GM23338 (cell line): ENCODE measurements at regions not wholly inside any gene's neighbourhood (a gene's known extent, or its start where the extent isn't known, plus 50 kb on each side); places are given as distances from the start of the nearest gene placed in this dataset.

ENCODE experiments used
- ATAC-seq: fragments of 200-7000 bp; cut with Tn5 transposase; 3 replicates; pipeline ENCODE4 v1.9.1; 2020
- DNase-seq: peaks from one replicate; pipeline ENCODE4 v3.0.0-alpha.2; 2015; ENCODE audit warnings: low spot score
- H2AFZ ChIP-seq: fragments of 200-600 bp; sonication (generic); 2 replicates; pipeline ENCODE4 v1.8.0; 2016; ENCODE audit warnings: antibody characterized with exemption, mild to moderate bottlenecking, moderate library complexity
- H3F3A ChIP-seq: fragments of 200-600 bp; sonication (generic); replicated peaks from 2 replicates; pipeline ENCODE4 v1.8.0; 2017; ENCODE audit warnings: antibody characterized with exemption, mixed run types, low read depth
- H3K27ac ChIP-seq: fragments of 200-600 bp; sonication (generic); 2 replicates; pipeline ENCODE4 v1.6.1; 2016; ENCODE audit warnings: low read depth
- H3K27me3 ChIP-seq: fragments of 200-600 bp; sonication (generic); 2 replicates; pipeline ENCODE4 v1.8.0; 2016; ENCODE audit warnings: mild to moderate bottlenecking, mixed run types, moderate library complexity; ENCODE audit not compliant: insufficient read depth
- H3K36me3 ChIP-seq: fragments of 200-600 bp; sonication (generic); 2 replicates; pipeline ENCODE4 v1.8.0; 2016; ENCODE audit warnings: mild to moderate bottlenecking; ENCODE audit not compliant: insufficient read depth
- H3K4me1 ChIP-seq: fragments of 200-600 bp; sonication (generic); 2 replicates; pipeline ENCODE4 v1.8.0; 2016; ENCODE audit warnings: mild to moderate bottlenecking, moderate library complexity; ENCODE audit not compliant: insufficient read depth
- H3K4me2 ChIP-seq: fragments of 200-600 bp; sonication (generic); 2 replicates; pipeline ENCODE4 v1.7.1; 2017; ENCODE audit warnings: mixed run types
- H3K4me3 ChIP-seq: fragments of 200-600 bp; sonication (generic); 2 replicates; pipeline ENCODE4 v1.6.1; 2016; ENCODE audit warnings: mixed run types
- H3K79me2 ChIP-seq: fragments of 200-600 bp; sonication (generic); replicated peaks from 2 replicates; pipeline ENCODE4 v1.8.0; 2017; ENCODE audit warnings: mild to moderate bottlenecking; ENCODE audit not compliant: insufficient read depth
- H3K9me2 ChIP-seq: fragments of 200-600 bp; sonication (generic); 2 replicates; pipeline ENCODE4 v1.8.0; 2017; ENCODE audit not compliant: insufficient read depth
- H4K20me1 ChIP-seq: fragments of 200-600 bp; sonication (generic); replicated peaks from 2 replicates; pipeline ENCODE4 v1.8.0; 2017; ENCODE audit warnings: mild to moderate bottlenecking; ENCODE audit not compliant: insufficient read depth
- H3K27ac Mint-ChIP-seq: 2 replicates; pipeline ENCODE4 v1.8.0; 2020; ENCODE audit warnings: inconsistent platforms, mild to moderate bottlenecking, moderate library complexity, mixed read lengths
- H3K27me3 Mint-ChIP-seq: 3 replicates; pipeline ENCODE4 v1.8.0; 2022; ENCODE audit warnings: low read depth, mild to moderate bottlenecking, moderate library complexity, mixed read lengths, inconsistent platforms; ENCODE audit not compliant: insufficient read depth, poor library complexity
- H3K36me3 Mint-ChIP-seq: 3 replicates; pipeline ENCODE4 v1.8.0; 2021; ENCODE audit warnings: low read depth, mild to moderate bottlenecking, inconsistent platforms, moderate library complexity, mixed read lengths
- H3K4me1 Mint-ChIP-seq: 3 replicates; pipeline ENCODE4 v1.8.0; 2020; ENCODE audit warnings: mild to moderate bottlenecking, inconsistent platforms, mixed read lengths
- H3K4me3 Mint-ChIP-seq: 3 replicates; pipeline ENCODE4 v1.8.0; 2021; ENCODE audit warnings: moderate library complexity, mild to moderate bottlenecking, inconsistent platforms, mixed read lengths
- H3K9me3 Mint-ChIP-seq: 3 replicates; pipeline ENCODE4 v1.8.0; 2020; ENCODE audit warnings: moderate library complexity, mild to moderate bottlenecking, inconsistent platforms, mixed read lengths
- CREB1 ChIP-seq: fragments of 250-450 bp; sonication (Bioruptor Pico); IDR thresholded peaks from 2 replicates; pipeline ENCODE4 v1.5.0; 2020; ENCODE audit warnings: low read depth, mild to moderate bottlenecking, moderate library complexity
- EZH2 ChIP-seq: fragments of 200-600 bp; sonication (generic); IDR thresholded peaks from one replicate; pipeline ENCODE4 v1.8.0; 2017; ENCODE audit warnings: antibody characterized with exemption, mild to moderate bottlenecking, low read depth; ENCODE audit not compliant: unreplicated experiment
- NANOG ChIP-seq: IDR thresholded peaks from 2 replicates; pipeline ENCODE4 v1.6.1; 2016; ENCODE audit warnings: antibody characterized with exemption, borderline replicate concordance
- POLR2AphosphoS5 ChIP-seq: IDR thresholded peaks from 2 replicates; pipeline ENCODE4 v1.6.1; 2016; ENCODE audit warnings: antibody characterized with exemption, low read depth
- ZNF114 ChIP-seq: fragments of 250-450 bp; sonication (Bioruptor Pico); IDR thresholded peaks from 2 replicates; pipeline ENCODE4 v1.5.0; 2020; ENCODE audit warnings: mild to moderate bottlenecking, moderate library complexity
- ZNF331 ChIP-seq: fragments of 250-450 bp; sonication (Bioruptor Pico); IDR thresholded peaks from 2 replicates; pipeline ENCODE4 v1.5.0; 2020; ENCODE audit warnings: low read depth, mild to moderate bottlenecking, moderate library complexity
- TF ChIP-seq, protein P1 (sequence below), 2 experiments: fragments of 200-600 bp in 1 of 2; sonication (generic) in 1 of 2; conservative IDR thresholded peaks; 2 replicates each; pipeline versions ENCODE4 v1.5.1 to v1.6.1; 2016 to 2017; ENCODE audit warnings: antibody characterized with exemption in 2 of 2, low read depth in 2 of 2, mild to moderate bottlenecking in 2 of 2, moderate library complexity in 1 of 2
- TF ChIP-seq, protein P2 (sequence below): IDR thresholded peaks from 2 replicates; pipeline ENCODE4 v1.6.1; 2016; ENCODE audit warnings: antibody characterized with exemption
- TF ChIP-seq, protein P3 (sequence below): fragments of 250-450 bp; sonication (Bioruptor Pico); IDR thresholded peaks from 2 replicates; pipeline ENCODE4 v1.5.0; 2020; ENCODE audit warnings: mild to moderate bottlenecking, moderate library complexity

DNA sequence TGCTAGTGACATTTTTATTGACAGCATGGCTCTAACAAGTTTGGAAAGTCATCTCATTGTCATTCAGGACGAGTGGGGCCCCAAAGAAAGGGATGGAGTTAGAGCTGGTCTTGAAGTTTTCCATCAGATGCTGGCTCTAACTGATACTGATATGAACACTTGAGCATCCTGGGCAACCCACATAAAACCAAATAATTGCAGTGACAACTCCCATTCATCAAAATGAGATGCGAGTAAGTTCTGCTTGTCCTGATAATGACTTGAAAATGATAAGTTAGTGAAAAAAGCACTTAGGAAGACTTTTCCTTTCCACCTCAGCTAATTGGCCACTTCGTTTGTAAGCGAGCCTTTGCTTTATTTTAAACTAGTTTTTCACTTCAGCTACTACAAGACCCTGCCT is 147.6 kb downstream of the SP3 start:
- Histone ChIP-seq H3K27me3 (no peaks in the 10 kb centered on the region), H3K79me2 (no peaks in the 10 kb centered on the region), H3F3A (no peaks in the 10 kb centered on the region), H3K4me2 (no peak overlapping the region), H2AFZ (no peak overlapping the region), H3K9me2 (peaks cover 19% of the 10 kb centered on the region; the same call in 1 of the 2 replicates), H3K4me1 (no peaks in the 10 kb centered on the region), H3K27ac (no peak overlapping the region), H4K20me1 (no peaks in the 10 kb centered on the region), H3K36me3 (no peaks in the 10 kb centered on the region), H3K4me3 (no peak overlapping the region)
- TF ChIP-seq NANOG (no peak), EZH2 (no peak), ZNF114 (CRISPR knock-in tag) (no peak)
- TF ChIP-seq, protein P1, sequence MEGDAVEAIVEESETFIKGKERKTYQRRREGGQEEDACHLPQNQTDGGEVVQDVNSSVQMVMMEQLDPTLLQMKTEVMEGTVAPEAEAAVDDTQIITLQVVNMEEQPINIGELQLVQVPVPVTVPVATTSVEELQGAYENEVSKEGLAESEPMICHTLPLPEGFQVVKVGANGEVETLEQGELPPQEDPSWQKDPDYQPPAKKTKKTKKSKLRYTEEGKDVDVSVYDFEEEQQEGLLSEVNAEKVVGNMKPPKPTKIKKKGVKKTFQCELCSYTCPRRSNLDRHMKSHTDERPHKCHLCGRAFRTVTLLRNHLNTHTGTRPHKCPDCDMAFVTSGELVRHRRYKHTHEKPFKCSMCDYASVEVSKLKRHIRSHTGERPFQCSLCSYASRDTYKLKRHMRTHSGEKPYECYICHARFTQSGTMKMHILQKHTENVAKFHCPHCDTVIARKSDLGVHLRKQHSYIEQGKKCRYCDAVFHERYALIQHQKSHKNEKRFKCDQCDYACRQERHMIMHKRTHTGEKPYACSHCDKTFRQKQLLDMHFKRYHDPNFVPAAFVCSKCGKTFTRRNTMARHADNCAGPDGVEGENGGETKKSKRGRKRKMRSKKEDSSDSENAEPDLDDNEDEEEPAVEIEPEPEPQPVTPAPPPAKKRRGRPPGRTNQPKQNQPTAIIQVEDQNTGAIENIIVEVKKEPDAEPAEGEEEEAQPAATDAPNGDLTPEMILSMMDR (conservative IDR thresholded peaks at IDR 0.05; ENCODE audit: low read depth in 2 of 2), result no peak
- TF ChIP-seq, protein P2, sequence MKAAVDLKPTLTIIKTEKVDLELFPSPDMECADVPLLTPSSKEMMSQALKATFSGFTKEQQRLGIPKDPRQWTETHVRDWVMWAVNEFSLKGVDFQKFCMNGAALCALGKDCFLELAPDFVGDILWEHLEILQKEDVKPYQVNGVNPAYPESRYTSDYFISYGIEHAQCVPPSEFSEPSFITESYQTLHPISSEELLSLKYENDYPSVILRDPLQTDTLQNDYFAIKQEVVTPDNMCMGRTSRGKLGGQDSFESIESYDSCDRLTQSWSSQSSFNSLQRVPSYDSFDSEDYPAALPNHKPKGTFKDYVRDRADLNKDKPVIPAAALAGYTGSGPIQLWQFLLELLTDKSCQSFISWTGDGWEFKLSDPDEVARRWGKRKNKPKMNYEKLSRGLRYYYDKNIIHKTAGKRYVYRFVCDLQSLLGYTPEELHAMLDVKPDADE, result no peak
- Mint-ChIP-seq H3K36me3 (no peaks in the 10 kb centered on the region; the same call in 2 of the 3 replicates), H3K4me3 (no peak overlapping the region), H3K4me1 (no peaks in the 10 kb centered on the region; the same call in 2 of the 3 replicates), H3K27me3 (peaks cover 7% of the 10 kb centered on the region), H3K9me3 (no peaks in the 10 kb centered on the region; the same call in 2 of the 3 replicates), H3K27ac (no peak overlapping the region)
- DNase-seq (no peak), ATAC-seq (no peak)

DNA sequence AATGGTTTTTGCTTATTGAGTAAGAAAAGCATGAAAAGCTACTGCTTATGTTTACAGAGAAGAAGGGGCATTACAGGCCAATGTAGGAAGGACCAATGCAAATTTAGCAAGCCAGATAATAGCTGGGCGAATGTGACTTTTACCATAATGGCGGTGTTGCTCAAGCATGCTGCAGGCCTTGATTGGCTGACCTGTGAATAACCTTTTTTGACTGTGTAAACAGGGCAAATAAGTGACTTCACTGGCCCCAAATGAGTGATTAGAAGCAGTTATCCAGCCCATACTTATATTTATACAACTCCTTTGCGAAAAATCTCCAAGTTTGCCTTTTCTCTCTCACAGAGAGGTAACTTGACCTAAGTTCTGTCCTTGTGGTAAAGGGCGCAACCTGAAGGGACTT is 146.9 kb downstream of the SP3 start:
- no peak for ATAC-seq
- H4K20me1 ChIP-seq, result no peaks in the 10 kb centered on the region
- H3K4me2 ChIP-seq, result no peak overlapping the region
- Mint-ChIP-seq H3K27ac (no peak overlapping the region), H3K9me3 (no peaks in the 10 kb centered on the region; the same call in 2 of the 3 replicates), H3K27me3 (peaks cover 7% of the 10 kb centered on the region), H3K4me3 (no peak overlapping the region), H3K4me1 (no peaks in the 10 kb centered on the region; the same call in 2 of the 3 replicates), H3K36me3 (no peaks in the 10 kb centered on the region; the same call in 2 of the 3 replicates)
- no peak overlapping the region for H3K27ac ChIP-seq
- H3K79me2 ChIP-seq, result no peaks in the 10 kb centered on the region
- H2AFZ ChIP-seq, result no peak overlapping the region
- H3K4me3 ChIP-seq, result no peak overlapping the region
- peaks cover 19% of the 10 kb centered on the region; the same call in 1 of the 2 replicates for H3K9me2 ChIP-seq
- no peaks in the 10 kb centered on the region for H3K4me1 ChIP-seq
- DNase-seq, result no peak
- H3F3A ChIP-seq, result no peaks in the 10 kb centered on the region
- H3K27me3 ChIP-seq, result no peaks in the 10 kb centered on the region
- no peaks in the 10 kb centered on the region for H3K36me3 ChIP-seq
- TF ChIP-seq, protein P2, result no peak
- TF ChIP-seq ZNF114 (CRISPR knock-in tag) (no peak), NANOG (no peak), EZH2 (no peak), CREB1 (no peak), ZNF331 (CRISPR knock-in tag) (no peak), POLR2AphosphoS5 (no peak)
- TF ChIP-seq, protein P3, sequence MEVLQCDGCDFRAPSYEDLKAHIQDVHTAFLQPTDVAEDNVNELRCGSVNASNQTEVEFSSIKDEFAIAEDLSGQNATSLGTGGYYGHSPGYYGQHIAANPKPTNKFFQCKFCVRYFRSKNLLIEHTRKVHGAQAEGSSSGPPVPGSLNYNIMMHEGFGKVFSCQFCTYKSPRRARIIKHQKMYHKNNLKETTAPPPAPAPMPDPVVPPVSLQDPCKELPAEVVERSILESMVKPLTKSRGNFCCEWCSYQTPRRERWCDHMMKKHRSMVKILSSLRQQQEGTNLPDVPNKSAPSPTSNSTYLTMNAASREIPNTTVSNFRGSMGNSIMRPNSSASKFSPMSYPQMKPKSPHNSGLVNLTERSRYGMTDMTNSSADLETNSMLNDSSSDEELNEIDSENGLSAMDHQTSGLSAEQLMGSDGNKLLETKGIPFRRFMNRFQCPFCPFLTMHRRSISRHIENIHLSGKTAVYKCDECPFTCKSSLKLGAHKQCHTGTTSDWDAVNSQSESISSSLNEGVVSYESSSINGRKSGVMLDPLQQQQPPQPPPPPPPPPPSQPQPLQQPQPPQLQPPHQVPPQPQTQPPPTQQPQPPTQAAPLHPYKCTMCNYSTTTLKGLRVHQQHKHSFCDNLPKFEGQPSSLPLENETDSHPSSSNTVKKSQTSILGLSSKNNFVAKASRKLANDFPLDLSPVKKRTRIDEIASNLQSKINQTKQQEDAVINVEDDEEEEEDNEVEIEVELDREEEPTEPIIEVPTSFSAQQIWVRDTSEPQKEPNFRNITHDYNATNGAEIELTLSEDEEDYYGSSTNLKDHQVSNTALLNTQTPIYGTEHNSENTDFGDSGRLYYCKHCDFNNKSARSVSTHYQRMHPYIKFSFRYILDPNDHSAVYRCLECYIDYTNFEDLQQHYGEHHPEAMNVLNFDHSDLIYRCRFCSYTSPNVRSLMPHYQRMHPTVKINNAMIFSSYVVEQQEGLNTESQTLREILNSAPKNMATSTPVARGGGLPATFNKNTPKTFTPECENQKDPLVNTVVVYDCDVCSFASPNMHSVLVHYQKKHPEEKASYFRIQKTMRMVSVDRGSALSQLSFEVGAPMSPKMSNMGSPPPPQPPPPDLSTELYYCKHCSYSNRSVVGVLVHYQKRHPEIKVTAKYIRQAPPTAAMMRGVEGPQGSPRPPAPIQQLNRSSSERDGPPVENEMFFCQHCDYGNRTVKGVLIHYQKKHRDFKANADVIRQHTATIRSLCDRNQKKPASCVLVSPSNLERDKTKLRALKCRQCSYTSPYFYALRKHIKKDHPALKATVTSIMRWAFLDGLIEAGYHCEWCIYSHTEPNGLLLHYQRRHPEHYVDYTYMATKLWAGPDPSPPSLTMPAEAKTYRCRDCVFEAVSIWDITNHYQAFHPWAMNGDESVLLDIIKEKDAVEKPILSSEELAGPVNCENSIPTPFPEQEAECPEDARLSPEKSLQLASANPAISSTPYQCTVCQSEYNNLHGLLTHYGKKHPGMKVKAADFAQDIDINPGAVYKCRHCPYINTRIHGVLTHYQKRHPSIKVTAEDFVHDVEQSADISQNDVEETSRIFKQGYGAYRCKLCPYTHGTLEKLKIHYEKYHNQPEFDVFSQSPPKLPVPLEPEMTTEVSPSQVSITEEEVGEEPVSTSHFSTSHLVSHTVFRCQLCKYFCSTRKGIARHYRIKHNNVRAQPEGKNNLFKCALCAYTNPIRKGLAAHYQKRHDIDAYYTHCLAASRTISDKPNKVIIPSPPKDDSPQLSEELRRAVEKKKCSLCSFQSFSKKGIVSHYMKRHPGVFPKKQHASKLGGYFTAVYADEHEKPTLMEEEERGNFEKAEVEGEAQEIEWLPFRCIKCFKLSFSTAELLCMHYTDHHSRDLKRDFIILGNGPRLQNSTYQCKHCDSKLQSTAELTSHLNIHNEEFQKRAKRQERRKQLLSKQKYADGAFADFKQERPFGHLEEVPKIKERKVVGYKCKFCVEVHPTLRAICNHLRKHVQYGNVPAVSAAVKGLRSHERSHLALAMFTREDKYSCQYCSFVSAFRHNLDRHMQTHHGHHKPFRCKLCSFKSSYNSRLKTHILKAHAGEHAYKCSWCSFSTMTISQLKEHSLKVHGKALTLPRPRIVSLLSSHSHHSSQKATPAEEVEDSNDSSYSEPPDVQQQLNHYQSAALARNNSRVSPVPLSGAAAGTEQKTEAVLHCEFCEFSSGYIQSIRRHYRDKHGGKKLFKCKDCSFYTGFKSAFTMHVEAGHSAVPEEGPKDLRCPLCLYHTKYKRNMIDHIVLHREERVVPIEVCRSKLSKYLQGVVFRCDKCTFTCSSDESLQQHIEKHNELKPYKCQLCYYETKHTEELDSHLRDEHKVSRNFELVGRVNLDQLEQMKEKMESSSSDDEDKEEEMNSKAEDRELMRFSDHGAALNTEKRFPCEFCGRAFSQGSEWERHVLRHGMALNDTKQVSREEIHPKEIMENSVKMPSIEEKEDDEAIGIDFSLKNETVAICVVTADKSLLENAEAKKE, result no peak
